SK-N-SH treated with all-trans-retinoic acid at 6 μM for 48 hours (cell line): ENCODE measurements at regions not wholly inside any gene's neighbourhood (a gene's known extent, or its start where the extent isn't known, plus 50 kb on each side); places are given as distances from the start of the nearest gene placed in this dataset.

Experiments used
- ATAC-seq: fragments of 200-7000 bp; cut with Tn5 transposase; 3 replicates; pipeline ENCODE4 v1.9.1; 2020; ENCODE audit warnings: mild to moderate bottlenecking, moderate library complexity
- ARNTL ChIP-seq: fragments of 450-650 bp; formaldehyde crosslinking; IDR thresholded peaks from 2 replicates; pipeline ENCODE4 v1.5.0; 2020; ENCODE audit warnings: low read depth, mild to moderate bottlenecking, moderate library complexity, borderline replicate concordance
- BACH2 ChIP-seq: fragments of 250-450 bp; sonication (Bioruptor Pico); IDR thresholded peaks from 2 replicates; pipeline ENCODE4 v1.9.0; 2021; ENCODE audit warnings: mild to moderate bottlenecking, borderline replicate concordance
- CSDC2 ChIP-seq: fragments of 250-450 bp; sonication (Bioruptor Pico); IDR thresholded peaks from 2 replicates; pipeline ENCODE4 v1.5.0; 2020; ENCODE audit warnings: mild to moderate bottlenecking, moderate library complexity
- CSRNP3 ChIP-seq: fragments of 250-450 bp; sonication (Bioruptor Pico); IDR thresholded peaks from 2 replicates; pipeline ENCODE4 v1.5.1; 2021; ENCODE audit warnings: mild to moderate bottlenecking, moderate library complexity
- ESRRG ChIP-seq: fragments of 250-450 bp; sonication (Bioruptor Pico); IDR thresholded peaks from 2 replicates; pipeline ENCODE4 v1.6.1; 2021; ENCODE audit warnings: mild to moderate bottlenecking
- GLIS3 ChIP-seq: fragments of 250-450 bp; sonication (Bioruptor Pico); IDR thresholded peaks from 2 replicates; pipeline ENCODE4 v1.5.0; 2020; ENCODE audit warnings: mild to moderate bottlenecking, moderate library complexity
- ISL1 ChIP-seq: fragments of 250-450 bp; sonication (Bioruptor Pico); IDR thresholded peaks from 2 replicates; pipeline ENCODE4 v2.1.2; 2022; ENCODE audit warnings: mild to moderate bottlenecking, moderate library complexity
- OSR1 ChIP-seq: fragments of 250-450 bp; sonication (Bioruptor Pico); IDR thresholded peaks from 2 replicates; pipeline ENCODE4 v1.8.0; 2022; ENCODE audit warnings: moderate library complexity, mild to moderate bottlenecking, inconsistent platforms
- PPARA ChIP-seq: fragments of 250-450 bp; sonication (Bioruptor Pico); IDR thresholded peaks from 2 replicates; pipeline ENCODE4 v1.5.0; 2020; ENCODE audit warnings: mild to moderate bottlenecking, borderline replicate concordance
- RARB ChIP-seq: fragments of 250-450 bp; sonication (Bioruptor Pico); IDR thresholded peaks from 2 replicates; pipeline ENCODE4 v1.8.0; 2021; ENCODE audit warnings: mild to moderate bottlenecking, moderate library complexity
- SNAI2 ChIP-seq: fragments of 250-450 bp; sonication (Bioruptor Pico); IDR thresholded peaks from 2 replicates; pipeline ENCODE4 v1.5.0; 2020; ENCODE audit warnings: mild to moderate bottlenecking, moderate library complexity
- TCF4 ChIP-seq: fragments of 250-450 bp; sonication (Bioruptor Pico); IDR thresholded peaks from 2 replicates; pipeline ENCODE4 v1.8.0; 2021; ENCODE audit warnings: mild to moderate bottlenecking, moderate library complexity, borderline replicate concordance
- TOX ChIP-seq: fragments of 250-450 bp; sonication (Bioruptor Pico); IDR thresholded peaks from 2 replicates; pipeline ENCODE4 v1.8.0; 2021; ENCODE audit warnings: mild to moderate bottlenecking, moderate library complexity, borderline replicate concordance
- ZFP3 ChIP-seq: fragments of 250-450 bp; sonication (Bioruptor Pico); IDR thresholded peaks from 2 replicates; pipeline ENCODE4 v1.5.0; 2020; ENCODE audit warnings: mild to moderate bottlenecking, moderate library complexity
- ZFP30 ChIP-seq: fragments of 450-650 bp; formaldehyde crosslinking; IDR thresholded peaks from 2 replicates; pipeline ENCODE4 v1.5.0; 2022; ENCODE audit warnings: mild to moderate bottlenecking, moderate library complexity
- ZNF565 ChIP-seq: fragments of 450-650 bp; formaldehyde crosslinking; conservative IDR thresholded peaks from 2 replicates; pipeline ENCODE4 v1.5.0; 2020; ENCODE audit warnings: low read depth, mild to moderate bottlenecking, moderate library complexity
- ZNF70 ChIP-seq: fragments of 450-650 bp; formaldehyde crosslinking; IDR thresholded peaks from 2 replicates; pipeline ENCODE4 v1.5.0; 2020; ENCODE audit warnings: mild to moderate bottlenecking, moderate library complexity
- ZNF8 ChIP-seq: fragments of 450-650 bp; formaldehyde crosslinking; IDR thresholded peaks from 2 replicates; pipeline ENCODE4 v1.5.0; 2020; ENCODE audit warnings: mild to moderate bottlenecking, moderate library complexity
- TF ChIP-seq, protein P1 (sequence below): fragments of 250-450 bp; sonication (Bioruptor Pico); IDR thresholded peaks from 2 replicates; pipeline ENCODE4 v1.8.0; 2021; ENCODE audit warnings: low read depth, mild to moderate bottlenecking, moderate library complexity, borderline replicate concordance
- TF ChIP-seq, protein P2 (sequence below): fragments of 250-450 bp; sonication (Bioruptor Pico); IDR thresholded peaks from 2 replicates; pipeline ENCODE4 v1.5.1; 2020; ENCODE audit warnings: low read depth, mild to moderate bottlenecking, moderate library complexity
- TF ChIP-seq, protein P3 (sequence below): fragments of 250-450 bp; sonication (Bioruptor Pico); IDR thresholded peaks from 2 replicates; pipeline ENCODE4 v1.5.0; 2020; ENCODE audit warnings: mild to moderate bottlenecking, moderate library complexity

GRCh38 chr3:135556174-135556573, 409.4 kb upstream of the PPP2R3A start:
- TF ChIP-seq, protein P1, sequence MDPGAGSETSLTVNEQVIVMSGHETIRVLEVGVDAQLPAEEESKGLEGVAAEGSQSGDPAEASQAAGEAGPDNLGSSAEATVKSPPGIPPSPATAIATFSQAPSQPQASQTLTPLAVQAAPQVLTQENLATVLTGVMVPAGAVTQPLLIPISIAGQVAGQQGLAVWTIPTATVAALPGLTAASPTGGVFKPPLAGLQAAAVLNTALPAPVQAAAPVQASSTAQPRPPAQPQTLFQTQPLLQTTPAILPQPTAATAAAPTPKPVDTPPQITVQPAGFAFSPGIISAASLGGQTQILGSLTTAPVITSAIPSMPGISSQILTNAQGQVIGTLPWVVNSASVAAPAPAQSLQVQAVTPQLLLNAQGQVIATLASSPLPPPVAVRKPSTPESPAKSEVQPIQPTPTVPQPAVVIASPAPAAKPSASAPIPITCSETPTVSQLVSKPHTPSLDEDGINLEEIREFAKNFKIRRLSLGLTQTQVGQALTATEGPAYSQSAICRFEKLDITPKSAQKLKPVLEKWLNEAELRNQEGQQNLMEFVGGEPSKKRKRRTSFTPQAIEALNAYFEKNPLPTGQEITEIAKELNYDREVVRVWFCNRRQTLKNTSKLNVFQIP (CRISPR knock-in tag): no peak
- TF ChIP-seq, protein P2, sequence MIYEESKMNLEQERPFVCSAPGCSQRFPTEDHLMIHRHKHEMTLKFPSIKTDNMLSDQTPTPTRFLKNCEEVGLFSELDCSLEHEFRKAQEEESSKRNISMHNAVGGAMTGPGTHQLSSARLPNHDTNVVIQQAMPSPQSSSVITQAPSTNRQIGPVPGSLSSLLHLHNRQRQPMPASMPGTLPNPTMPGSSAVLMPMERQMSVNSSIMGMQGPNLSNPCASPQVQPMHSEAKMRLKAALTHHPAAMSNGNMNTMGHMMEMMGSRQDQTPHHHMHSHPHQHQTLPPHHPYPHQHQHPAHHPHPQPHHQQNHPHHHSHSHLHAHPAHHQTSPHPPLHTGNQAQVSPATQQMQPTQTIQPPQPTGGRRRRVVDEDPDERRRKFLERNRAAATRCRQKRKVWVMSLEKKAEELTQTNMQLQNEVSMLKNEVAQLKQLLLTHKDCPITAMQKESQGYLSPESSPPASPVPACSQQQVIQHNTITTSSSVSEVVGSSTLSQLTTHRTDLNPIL (CRISPR knock-in tag): no peak
- TF ChIP-seq ZFP3 (CRISPR knock-in tag) (no peak), RARB (CRISPR knock-in tag) (no peak), ESRRG (CRISPR knock-in tag) (no peak), ZNF70 (CRISPR knock-in tag) (no peak), ISL1 (CRISPR knock-in tag) (no peak), ARNTL (CRISPR knock-in tag) (no peak), BACH2 (CRISPR knock-in tag) (no peak), OSR1 (CRISPR knock-in tag) (no peak), GLIS3 (CRISPR knock-in tag) (no peak), CSDC2 (CRISPR knock-in tag) (no peak), PPARA (CRISPR knock-in tag) (no peak), ZFP30 (CRISPR knock-in tag) (no peak), TCF4 (CRISPR knock-in tag) (no peak), SNAI2 (CRISPR knock-in tag) (no peak), TOX (CRISPR knock-in tag) (no peak), CSRNP3 (no peak), ZNF8 (CRISPR knock-in tag) (no peak)
- TF ChIP-seq, protein P3, sequence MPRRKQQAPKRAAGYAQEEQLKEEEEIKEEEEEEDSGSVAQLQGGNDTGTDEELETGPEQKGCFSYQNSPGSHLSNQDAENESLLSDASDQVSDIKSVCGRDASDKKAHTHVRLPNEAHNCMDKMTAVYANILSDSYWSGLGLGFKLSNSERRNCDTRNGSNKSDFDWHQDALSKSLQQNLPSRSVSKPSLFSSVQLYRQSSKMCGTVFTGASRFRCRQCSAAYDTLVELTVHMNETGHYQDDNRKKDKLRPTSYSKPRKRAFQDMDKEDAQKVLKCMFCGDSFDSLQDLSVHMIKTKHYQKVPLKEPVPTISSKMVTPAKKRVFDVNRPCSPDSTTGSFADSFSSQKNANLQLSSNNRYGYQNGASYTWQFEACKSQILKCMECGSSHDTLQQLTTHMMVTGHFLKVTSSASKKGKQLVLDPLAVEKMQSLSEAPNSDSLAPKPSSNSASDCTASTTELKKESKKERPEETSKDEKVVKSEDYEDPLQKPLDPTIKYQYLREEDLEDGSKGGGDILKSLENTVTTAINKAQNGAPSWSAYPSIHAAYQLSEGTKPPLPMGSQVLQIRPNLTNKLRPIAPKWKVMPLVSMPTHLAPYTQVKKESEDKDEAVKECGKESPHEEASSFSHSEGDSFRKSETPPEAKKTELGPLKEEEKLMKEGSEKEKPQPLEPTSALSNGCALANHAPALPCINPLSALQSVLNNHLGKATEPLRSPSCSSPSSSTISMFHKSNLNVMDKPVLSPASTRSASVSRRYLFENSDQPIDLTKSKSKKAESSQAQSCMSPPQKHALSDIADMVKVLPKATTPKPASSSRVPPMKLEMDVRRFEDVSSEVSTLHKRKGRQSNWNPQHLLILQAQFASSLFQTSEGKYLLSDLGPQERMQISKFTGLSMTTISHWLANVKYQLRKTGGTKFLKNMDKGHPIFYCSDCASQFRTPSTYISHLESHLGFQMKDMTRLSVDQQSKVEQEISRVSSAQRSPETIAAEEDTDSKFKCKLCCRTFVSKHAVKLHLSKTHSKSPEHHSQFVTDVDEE (CRISPR knock-in tag): no peak
- no peak for ATAC-seq

DNA sequence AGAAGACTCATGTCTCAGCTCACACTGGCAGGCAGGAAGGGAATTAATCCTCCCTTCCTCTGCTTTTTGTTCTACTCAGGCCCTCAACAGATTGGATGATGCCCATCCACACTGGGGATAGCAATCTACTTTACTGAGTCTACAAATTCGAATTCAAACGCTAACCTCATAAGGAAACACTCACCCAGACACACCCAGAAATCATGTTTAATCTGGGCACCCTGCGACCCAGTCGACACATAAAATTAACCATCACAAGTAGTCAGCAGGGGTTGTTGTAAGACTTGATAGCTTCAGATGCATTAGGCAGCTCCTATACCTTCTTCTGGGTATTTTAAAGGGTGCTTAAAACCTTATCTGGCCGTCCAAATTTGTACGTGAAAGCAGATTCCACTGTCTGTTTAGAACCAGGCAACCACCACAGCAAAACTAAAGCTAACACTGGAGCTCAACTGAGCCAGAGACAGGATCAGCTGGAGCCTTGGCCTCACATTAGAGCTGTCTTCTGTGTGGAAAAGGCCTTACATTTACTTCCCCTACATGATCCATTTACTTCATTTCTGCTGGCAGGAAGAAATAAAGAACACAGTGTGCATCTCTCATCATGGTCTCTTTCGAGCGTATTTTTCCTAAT, 407.3 kb upstream of the PPP2R3A start:
- ATAC-seq: no peak
- no peak for TF ChIP-seq TCF4 (CRISPR knock-in tag)
- TF ChIP-seq ZFP3 (CRISPR knock-in tag): no peak
- no peak for TF ChIP-seq ISL1 (CRISPR knock-in tag)
- TF ChIP-seq, protein P1 (CRISPR knock-in tag): no peak
- no peak for TF ChIP-seq RARB (CRISPR knock-in tag)
- TF ChIP-seq CSRNP3: no peak
- TF ChIP-seq GLIS3 (CRISPR knock-in tag): no peak
- TF ChIP-seq ARNTL (CRISPR knock-in tag): no peak
- TF ChIP-seq ZFP30 (CRISPR knock-in tag): no peak
- no peak for TF ChIP-seq BACH2 (CRISPR knock-in tag)
- TF ChIP-seq SNAI2 (CRISPR knock-in tag): no peak
- no peak for TF ChIP-seq ZNF565 (CRISPR knock-in tag)
- TF ChIP-seq TOX (CRISPR knock-in tag): no peak
- TF ChIP-seq, protein P2 (CRISPR knock-in tag): no peak
- TF ChIP-seq, protein P3 (CRISPR knock-in tag): no peak
